ENCODE measurements at regions not wholly inside any gene's neighbourhood (a gene's known extent, or its start where the extent isn't known, plus 50 kb on each side); places are given as distances from the start of the nearest gene placed in this dataset.
"Not testable (repeated sequence)": the region's sequence is repeated elsewhere in the genome, so short reads cannot be mapped to it uniquely, and the experiment has no call there.

- DNase-seq = no peak
Observed at GRCh38 chr3:165716592-165716991, 120.6 kb downstream of the BCHE start.

- no peak for DNase-seq
Observed at GRCh38 chr3:165713479-165713878, 123.7 kb downstream of the BCHE start.

GRCh38 chr3:165712382-165712781 lies 124.8 kb downstream of the BCHE start:
- DNase-seq = no peak

- no peak for DNase-seq
Observed at GRCh38 chr3:165697910-165698309, 139.3 kb downstream of the BCHE start.

- DNase-seq = no peak
Observed at GRCh38 chr3:165696496-165696895, 140.7 kb downstream of the BCHE start.

GRCh38 chr3:165683947-165684346 lies 153.3 kb downstream of the BCHE start:
- DNase-seq = no peak

DNA sequence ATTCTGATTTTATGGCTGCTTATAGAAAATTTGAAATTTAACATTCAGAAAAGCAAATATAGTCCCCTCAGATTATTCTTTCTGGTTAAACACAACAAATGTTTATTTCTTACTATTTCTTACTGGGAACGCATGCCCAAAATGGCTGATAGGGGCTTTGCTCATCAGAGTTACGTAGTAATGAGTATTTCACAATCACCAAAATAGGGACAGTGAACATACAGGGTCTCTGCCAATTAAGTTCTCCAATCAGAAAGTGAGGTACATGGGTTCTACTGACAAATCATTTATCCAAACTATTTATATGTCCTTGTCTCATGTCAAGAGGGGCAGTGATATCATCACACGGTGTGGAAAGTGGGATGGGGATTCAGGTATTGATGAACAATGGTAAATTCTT lies 154.5 kb downstream of the BCHE start:
- no peak for DNase-seq

- no peak for DNase-seq
Observed at GRCh38 chr3:165669967-165670366, 167.3 kb downstream of the BCHE start.

DNA sequence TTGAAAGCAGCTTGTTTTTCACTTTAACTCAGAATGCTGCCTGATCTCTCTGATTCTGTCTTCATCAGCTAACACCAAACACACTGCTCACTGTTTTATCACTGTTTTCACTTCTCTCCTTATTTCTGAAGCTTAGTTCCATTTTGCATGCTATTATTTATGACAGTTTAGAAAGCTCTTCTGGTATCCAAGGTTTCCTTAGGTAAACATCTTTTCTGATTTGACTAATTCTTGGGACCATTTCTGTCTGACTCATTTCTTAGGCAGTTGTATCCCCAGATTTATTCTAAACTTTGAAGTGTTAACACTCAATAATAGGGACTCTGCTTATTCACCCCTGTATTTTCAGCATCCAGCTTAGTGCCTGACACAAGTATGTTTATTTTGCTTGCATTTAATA lies 167.7 kb downstream of the BCHE start:
- no peak for DNase-seq

- DNase-seq = no peak
Observed at GRCh38 chr3:165667676-165668075, 169.5 kb downstream of the BCHE start.

GRCh38 chr3:165658027-165658426 lies 179.2 kb downstream of the BCHE start:
- no peak for DNase-seq

DNA sequence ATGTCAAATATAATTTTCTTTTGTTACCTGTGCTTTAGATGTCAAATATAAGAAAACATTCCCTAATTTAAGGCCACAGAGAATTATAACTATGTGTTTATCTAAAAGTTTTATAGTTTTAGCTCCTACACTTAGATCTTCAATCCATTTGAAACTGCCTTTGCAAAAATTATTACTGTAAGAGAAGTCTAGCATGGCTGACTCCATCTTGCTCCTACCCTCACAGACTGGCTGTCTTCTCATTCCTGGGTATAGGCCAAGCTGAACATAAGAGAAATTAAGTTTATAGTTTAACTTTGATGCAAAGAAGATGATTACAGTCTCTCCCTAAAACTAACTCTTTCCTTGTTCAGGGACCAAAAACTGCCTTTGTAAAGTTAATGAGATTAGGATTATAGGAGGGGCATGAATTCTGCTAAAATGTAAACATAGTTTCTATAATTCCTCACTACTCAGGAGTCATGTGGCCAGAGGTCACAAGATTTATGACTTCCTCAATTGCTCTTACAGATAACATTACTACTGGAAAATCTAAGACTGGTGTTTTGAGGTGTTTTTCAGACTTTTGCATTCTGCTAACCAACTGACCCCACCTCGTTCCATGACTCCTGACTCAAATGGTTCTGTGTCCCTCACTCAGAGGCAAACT lies 184.0 kb downstream of the BCHE start:
- DNase-seq = no peak

- DNase-seq = not testable (repeated sequence)
Observed at GRCh38 chr3:165649282-165649681, 187.9 kb downstream of the BCHE start.

DNA sequence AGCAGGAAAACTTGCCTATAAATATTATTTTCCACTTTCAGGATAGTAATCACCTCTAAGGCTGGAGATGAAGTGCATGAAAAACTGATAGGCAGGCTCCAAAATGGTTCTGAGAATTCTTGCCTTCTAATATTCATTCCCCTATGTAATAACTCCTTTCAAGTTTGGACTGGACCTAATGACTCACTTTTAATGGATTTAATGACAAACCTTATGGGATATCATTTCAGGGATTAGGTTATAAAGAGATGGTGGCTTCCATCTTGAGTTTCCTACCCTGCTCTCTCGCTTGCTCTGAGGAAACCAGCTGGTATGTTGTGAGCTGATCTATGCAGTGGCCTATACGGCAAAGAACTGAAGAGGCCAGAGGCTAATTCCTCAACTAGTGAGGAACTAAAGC lies 192.0 kb downstream of the BCHE start:
- no peak for DNase-seq

DNA sequence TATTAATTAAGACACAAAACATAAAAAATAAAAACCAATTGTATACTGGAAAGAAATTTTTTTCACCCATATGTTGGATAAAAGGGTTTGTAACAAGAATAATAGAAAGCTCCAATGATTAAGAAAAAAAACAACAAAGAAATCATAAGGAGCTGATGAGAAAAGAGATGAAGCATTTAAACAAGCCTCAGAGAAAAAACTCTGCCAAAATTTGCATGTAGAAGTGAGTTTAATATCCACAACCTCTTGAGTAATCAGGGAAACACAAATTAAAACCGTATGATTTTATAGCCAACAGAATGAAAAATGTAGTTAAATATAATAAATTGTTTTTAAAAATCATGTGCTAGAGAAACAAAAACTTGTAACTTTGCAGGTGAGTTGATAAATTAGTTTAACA lies 192.9 kb downstream of the BCHE start:
- no peak for DNase-seq

GRCh38 chr3:165643425-165643824 lies 193.8 kb downstream of the BCHE start:
- DNase-seq = peak; percentile 57

DNA sequence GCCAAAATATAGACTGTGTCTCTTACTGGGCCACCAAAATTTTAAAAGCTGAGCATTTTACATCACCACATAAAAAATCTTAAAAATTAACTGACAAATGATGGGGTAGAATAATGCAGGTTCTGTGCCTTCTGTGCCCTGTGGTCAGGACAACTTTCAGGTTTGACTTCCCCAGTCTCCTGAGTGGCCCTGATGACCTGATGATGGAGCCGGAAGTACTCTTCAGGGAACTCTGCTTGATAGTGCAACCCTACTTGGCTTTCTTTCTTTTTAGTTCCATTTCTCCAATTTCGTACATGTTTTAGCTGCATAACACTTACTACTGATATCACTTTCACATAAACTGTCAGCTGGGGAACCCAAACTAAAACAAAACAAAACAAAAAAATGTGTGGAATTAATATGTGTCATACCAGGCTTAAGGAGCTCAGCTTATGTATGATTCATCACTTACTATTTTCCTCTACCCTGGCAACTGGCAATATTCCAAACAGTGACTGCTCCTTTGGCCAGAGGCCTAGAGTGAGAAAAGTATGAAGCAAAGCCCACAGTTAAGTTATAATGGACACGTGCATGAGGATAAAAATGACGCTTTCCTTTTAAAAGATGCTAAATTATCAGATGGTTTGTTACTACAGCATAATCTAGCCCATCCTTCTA lies 194.3 kb downstream of the BCHE start:
- peak; percentile 87 for DNase-seq

DNA sequence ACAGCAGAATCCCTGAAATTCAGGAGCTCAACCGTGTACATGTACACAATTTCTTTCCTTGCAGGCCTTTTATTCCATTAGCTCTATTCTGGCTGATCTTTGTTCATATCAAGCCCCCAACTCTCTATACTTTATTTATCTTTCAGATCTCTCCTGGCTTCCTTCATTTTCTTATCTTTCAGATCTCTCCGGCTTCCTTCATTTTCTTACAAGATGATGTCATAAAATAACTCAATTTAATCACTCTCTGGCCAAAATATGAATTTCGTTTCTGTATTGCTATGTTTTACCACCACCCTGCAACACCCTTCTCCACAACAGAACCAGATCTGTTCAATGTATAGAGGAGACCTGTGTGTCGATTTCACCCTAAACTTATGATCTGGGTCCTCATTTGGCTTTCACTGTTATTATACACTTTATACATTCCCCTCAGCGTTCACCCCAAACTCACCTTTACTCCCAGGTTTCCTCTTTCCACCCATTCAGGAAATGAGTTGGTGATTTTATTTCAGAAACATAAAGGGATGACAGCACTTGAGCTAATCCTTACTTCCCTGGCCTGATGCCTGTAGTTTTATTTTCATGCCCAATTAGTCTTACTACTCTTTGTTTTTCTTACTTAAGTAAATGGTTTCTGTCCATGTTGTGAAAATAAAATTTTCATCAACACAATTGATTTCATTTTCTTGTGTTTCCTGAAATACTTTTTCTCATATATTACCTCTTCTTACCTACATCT lies 195.5 kb downstream of the BCHE start:
- DNase-seq = peak; percentile 28

DNA sequence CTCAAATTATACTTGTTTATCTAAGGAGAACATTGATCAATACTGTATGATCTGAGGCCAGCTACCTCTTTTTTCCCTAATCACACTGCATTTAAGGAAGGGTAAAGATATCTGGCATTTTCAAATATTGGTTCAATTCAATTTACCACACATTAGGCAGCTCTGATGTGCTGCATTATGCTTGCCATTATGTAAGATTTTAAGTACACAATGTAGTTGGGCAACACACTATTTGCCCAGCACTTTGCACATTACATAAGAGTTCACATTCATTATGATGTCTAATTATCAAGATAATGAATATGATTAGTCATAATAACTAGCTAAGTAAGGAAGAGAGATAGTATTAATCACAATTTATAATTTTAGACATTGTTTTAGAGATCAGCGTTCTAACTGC lies 196.3 kb downstream of the BCHE start:
- DNase-seq = peak; percentile 4

DNA sequence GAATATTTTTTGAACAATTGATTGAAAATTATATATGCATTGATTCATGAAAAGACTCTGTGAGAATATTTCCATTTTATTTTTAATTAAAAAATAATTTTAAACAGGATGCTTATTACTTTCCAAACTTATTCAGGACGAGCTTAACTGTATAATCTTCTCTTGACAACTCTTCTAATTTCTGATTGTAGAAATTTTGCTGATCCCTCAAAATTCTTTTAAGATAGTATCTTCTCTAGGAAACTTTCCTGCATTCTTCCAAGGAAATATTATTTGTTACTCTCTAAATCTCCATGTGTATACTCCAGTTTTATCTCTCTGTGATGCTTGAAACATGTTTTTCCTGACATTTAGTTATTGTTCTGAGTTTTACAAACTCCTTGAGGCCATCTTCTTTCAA lies 197.2 kb downstream of the BCHE start:
- DNase-seq = no peak

DNA sequence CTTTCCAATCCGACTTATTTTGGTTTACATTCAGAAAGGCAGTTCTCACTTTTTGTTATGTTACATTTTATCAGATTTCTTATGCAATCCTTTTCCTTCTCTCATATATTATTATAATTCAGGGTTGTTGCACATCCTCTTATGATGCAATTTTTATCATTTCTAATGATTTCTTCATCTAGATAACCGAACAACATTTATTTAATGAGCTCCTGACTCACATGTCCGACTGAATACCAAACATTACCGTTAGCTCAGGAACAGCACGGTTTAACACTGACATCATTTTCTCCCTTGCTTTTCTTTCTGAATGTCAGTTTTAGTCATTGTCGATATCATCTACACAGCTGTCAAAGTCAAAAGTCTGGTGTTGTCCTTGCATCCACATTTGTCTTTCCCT lies 199.2 kb downstream of the BCHE start:
- DNase-seq = no peak

DNA sequence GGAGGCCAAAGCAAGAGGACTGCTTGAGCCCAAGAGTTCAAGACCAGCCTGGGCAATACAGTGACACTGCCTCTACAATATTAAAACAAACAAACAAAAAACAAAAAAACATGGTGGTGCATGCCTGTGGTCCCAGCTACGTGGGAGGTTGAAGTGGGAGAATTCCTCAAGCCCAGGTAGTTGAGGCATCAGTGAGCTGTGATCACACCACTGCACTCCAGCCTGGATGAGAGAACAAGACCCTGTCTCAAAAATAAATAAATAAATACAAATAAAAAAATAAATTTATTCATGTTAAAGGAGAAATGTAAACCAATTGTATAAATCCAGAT lies 200.6 kb downstream of the BCHE start:
- no peak for DNase-seq

DNA sequence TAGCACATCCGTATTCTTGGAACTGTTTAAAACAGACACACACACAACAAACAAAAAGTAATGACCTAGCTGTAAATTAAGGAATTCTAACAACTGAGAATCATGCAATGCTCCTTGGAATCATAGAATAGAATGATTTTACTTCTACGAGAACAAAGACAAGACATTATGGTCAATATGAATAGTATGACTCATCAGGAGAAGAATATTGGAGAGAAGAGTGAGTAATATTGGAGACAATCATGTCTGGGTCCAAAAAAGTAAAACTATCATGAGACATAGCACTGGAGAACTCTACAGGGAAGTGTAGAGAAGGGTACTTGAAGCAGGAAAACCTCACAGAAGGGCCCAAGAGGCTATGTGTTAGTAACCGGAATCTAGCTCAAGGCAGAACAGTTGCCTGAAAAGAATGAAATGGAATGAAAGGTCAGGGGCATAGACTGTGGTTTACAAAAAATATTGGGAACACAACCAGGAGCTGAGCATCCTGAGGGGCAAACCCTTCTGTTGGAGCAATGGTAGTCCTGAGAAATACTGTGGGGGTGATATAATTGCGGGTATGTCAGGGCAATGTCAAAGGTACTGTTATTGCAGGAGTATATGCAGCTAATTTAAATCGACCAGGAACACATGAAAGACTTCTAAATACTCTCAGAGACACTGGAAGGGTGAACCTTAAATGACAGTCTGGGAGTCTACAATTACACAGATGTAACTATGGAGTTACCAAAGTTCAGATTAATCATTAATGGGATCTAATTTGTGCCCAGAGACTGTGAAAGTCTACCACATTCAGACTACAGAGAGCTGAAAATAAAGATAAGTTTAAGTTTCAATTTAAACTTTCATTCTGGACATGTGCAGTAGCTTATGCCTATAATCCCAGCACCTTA lies 201.2 kb downstream of the BCHE start:
- DNase-seq = peak; percentile 30

Data from DMS53 (cell line).